Panc1 (cell line): ENCODE measurements at regions not wholly inside any gene's neighbourhood (a gene's known extent, or its start where the extent isn't known, plus 50 kb on each side); places are given as distances from the start of the nearest gene placed in this dataset.

Experiments used
- ATAC-seq: fragments of 200-7000 bp; cut with Tn5 transposase; 2 replicates; pipeline ENCODE4 v1.9.1; 2020; ENCODE audit warnings: mild to moderate bottlenecking, moderate library complexity
- BruUV-seq: library from RNA; stranded (reverse); fragments of 400-500 nt; replicated peaks from 2 replicates; lab custom pipeline; 2021; lab: Mats Ljungman, UMichigan
- CTCF ChIA-PET: fragments of 300-600 bp; sonication (Branson Sonifier 250); formaldehyde crosslinking; loops from one replicate; lab custom pipeline; 2022; ENCODE audit warnings: antibody characterized with exemption; lab: Charles Lee
- POLR2A ChIA-PET: fragments of 300-600 bp; sonication (Branson Sonifier 250); formaldehyde crosslinking; loops from one replicate; lab custom pipeline; 2022; ENCODE audit warnings: antibody characterized with exemption; lab: Charles Lee
- DNase-seq: peaks from one replicate; pipeline ENCODE4 v3.0.0-alpha.2; 2010; ENCODE audit warnings: low read depth, low spot score
- H3K27ac ChIP-seq: 2 replicates; pipeline ENCODE4 v1.5.1; 2011; ENCODE audit warnings: mild to moderate bottlenecking, low read length, inconsistent platforms
- H3K27me3 ChIP-seq: fragments of 200-500 bp; sonication (Bioruptor generic); 2 replicates; pipeline ENCODE4 v1.6.0; 2014; ENCODE audit warnings: low read length, inconsistent platforms; ENCODE audit not compliant: control insufficient read depth, insufficient read depth
- H3K36me3 ChIP-seq: fragments of 200-500 bp; sonication (Bioruptor generic); 2 replicates; pipeline ENCODE4 v1.5.1; 2014; ENCODE audit warnings: inconsistent platforms, mild to moderate bottlenecking, low read length, moderate library complexity; ENCODE audit not compliant: control insufficient read depth, insufficient read depth
- H3K4me1 ChIP-seq: 2 replicates; pipeline ENCODE4 v1.5.1; 2011; ENCODE audit warnings: inconsistent platforms, mild to moderate bottlenecking, low read length, moderate library complexity; ENCODE audit not compliant: control insufficient read depth, insufficient read depth
- H3K4me3 ChIP-seq, 2 experiments: 2 replicates each; pipeline ENCODE4 v1.5.1; 2011 to 2012; ENCODE audit warnings: low read depth in 2 of 2, low read length in 2 of 2, mild to moderate bottlenecking in 2 of 2, inconsistent platforms in 1 of 2, moderate library complexity in 1 of 2
- H3K9me3 ChIP-seq: fragments of 200-500 bp; sonication (Bioruptor generic); 2 replicates; pipeline ENCODE4 v1.5.1; 2014; ENCODE audit warnings: low read depth, mild to moderate bottlenecking, inconsistent platforms, low read length, moderate library complexity; ENCODE audit not compliant: control insufficient read depth, insufficient read depth
- CTCF ChIP-seq: fragments of 450-650 bp; IDR thresholded peaks from 2 replicates; pipeline ENCODE4 v1.5.1; 2017; ENCODE audit warnings: mild to moderate bottlenecking
- POLR2AphosphoS5 ChIP-seq: IDR thresholded peaks from 2 replicates; pipeline ENCODE4 v1.6.1; 2012; ENCODE audit warnings: mild to moderate bottlenecking, low read depth, low read length, moderate library complexity
- REST ChIP-seq, 2 experiments: IDR thresholded peaks; 2 replicates each; pipeline ENCODE4 v1.6.1; 2011 to 2012; ENCODE audit warnings: low read depth in 2 of 2, control low read depth in 1 of 2, low read length in 1 of 2, mild to moderate bottlenecking in 1 of 2, moderate library complexity in 1 of 2; ENCODE audit not compliant: insufficient read depth in 1 of 2
- SIN3A ChIP-seq: IDR thresholded peaks from 2 replicates; pipeline ENCODE4 v1.6.1; 2012; ENCODE audit warnings: low read depth, mild to moderate bottlenecking, low read length, moderate library complexity, borderline replicate concordance; ENCODE audit not compliant: insufficient read depth
- TCF7L2 ChIP-seq: IDR thresholded peaks from 2 replicates; pipeline ENCODE4 v1.6.1; 2011; ENCODE audit warnings: mild to moderate bottlenecking, low read depth, low read length, inconsistent platforms
- in situ Hi-C: cut with HindIII; loops from 2 replicates; pipeline ENCODE4 v1.10.0; 2016; ENCODE audit warnings: low sequenced_read_pairs, low pct_unique_long_range_greater_than_20kb
- intact Hi-C: fragments of 100-400 bp; cut with micrococcal nuclease; formaldehyde crosslinking; loops from one replicate; pipeline ENCODE4 v1.10.0; 2022; ENCODE audit not compliant: unreplicated experiment

- DNase-seq = no peak
- Histone ChIP-seq H3K27me3 (peaks cover 25% of the 10 kb centered on the region), H3K4me1 (0 out of 2 replicates have a peak, but pooled peaks cover 2% of the 10 kb centered on the region), H3K27ac (no peak overlapping the region), H3K36me3 (no peaks in the 10 kb centered on the region), H3K4me3 (no peak overlapping the region), H3K9me3 (no peaks in the 10 kb centered on the region)
- ATAC-seq = no peak
- in situ Hi-C loops = no loop called here
- no TSS peak for BruUV-seq
- TF ChIP-seq CTCF = no peak
- TF ChIP-seq SIN3A = no peak
- TF ChIP-seq REST (IDR thresholded peaks at IDR 0.05; ENCODE audit: insufficient read depth in 1 of 2, low read depth in 2 of 2, low read length in 1 of 2) = no peak
- TF ChIP-seq POLR2AphosphoS5 = no peak
- TF ChIP-seq TCF7L2 = no peak
- CTCF ChIA-PET = no interaction called here
- intact Hi-C loops = no loop called here
- POLR2A ChIA-PET = no interaction called here
Measured at GRCh38 chr2:45171136-45171501, 161.9 kb upstream of the SIX2 start.

DNA sequence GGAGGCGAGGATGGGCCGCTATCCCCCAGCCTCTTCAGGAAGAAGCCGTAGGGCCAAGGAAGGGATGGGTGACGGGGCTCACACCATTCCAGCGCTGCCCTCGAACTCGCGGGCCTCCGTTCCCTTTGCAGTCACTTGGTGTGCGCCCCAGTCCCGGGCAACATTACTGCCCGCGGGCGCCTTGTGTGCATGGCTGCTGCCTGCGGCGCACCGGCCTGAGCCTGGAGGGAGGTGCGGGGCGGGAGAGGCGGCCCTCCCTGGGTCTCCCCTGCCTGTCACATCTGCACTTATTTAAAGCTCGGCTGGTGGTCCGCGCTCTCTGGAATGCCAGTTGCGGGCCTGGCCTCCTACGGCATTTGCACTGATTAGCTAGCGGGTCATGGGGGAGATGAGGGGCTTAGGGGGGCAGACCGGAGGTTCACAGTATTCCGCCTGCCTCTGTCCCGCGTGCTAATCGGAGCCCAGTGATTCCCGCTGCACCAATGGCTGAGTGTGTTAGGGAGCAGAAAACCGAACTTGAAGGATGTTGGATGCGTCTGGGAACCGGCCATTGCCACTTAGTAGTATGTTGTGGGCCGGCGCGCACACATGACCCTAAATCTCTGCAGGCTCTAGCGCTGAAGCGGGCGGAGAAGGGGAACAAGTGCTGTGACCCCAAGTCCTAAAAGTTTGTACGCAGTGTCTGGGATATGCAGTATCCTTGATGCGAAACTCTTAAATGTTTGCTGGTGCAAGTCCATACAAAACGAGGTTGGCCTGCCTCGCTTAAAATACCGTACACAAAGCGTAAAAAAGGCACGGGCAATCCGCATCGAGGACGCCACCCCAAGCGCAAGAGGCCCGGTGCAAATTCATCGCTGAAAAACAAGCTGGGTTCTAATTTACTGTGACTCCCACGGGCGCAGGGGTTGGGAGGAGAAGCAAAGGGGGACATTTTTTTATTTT lies 161.2 kb upstream of the SIX2 start:
- no TSS peak for BruUV-seq
- peaks cover 32% of the 10 kb centered on the region for H3K27me3 ChIP-seq
- TF ChIP-seq POLR2AphosphoS5 = no peak
- TF ChIP-seq SIN3A = no peak
- TF ChIP-seq CTCF = no peak
- TF ChIP-seq REST (IDR thresholded peaks at IDR 0.05; ENCODE audit: insufficient read depth in 1 of 2, low read depth in 2 of 2, low read length in 1 of 2) = no peak
- no peak for TF ChIP-seq TCF7L2
- ChIA-PET CTCF (no interaction called here), POLR2A (no interaction called here)
- no peak for DNase-seq
- in situ Hi-C loops (no loop called here), intact Hi-C loops (no loop called here)
- no peak overlapping the region for H3K27ac ChIP-seq
- no peaks in the 10 kb centered on the region for H3K9me3 ChIP-seq
- 0 out of 2 replicates have a peak, but pooled peaks cover 2% of the 10 kb centered on the region for H3K4me1 ChIP-seq
- H3K4me3 ChIP-seq = no peak overlapping the region
- no peaks in the 10 kb centered on the region for H3K36me3 ChIP-seq
- ATAC-seq = peak; percentile 8; the same call in 1 of the 2 replicates
